Coronary artery (tissue), 2 donors: ENCODE measurements at regions not wholly inside any gene's neighbourhood (a gene's known extent, or its start where the extent isn't known, plus 50 kb on each side); places are given as distances from the start of the nearest gene placed in this dataset.

Source experiments
- DNase-seq: peaks from one replicate; pipeline ENCODE4 v3.0.0-alpha.2; 2017; ENCODE audit warnings: low spot score
- H3K27ac ChIP-seq, 2 donors: fragments of 200-600 bp; sonication (generic); one replicate each; pipeline ENCODE4 v1.5.1; 2016 to 2019
- H3K4me3 ChIP-seq: fragments of 200-600 bp; sonication (generic); 2 replicates; pipeline ENCODE4 v1.5.1; 2016; ENCODE audit warnings: mild to moderate bottlenecking, moderate library complexity
- TF ChIP-seq, protein P1 (sequence below): fragments of 200-600 bp; sonication (generic); IDR thresholded peaks from one replicate; pipeline ENCODE4 v1.5.1; 2019; ENCODE audit warnings: antibody characterized with exemption

DNA sequence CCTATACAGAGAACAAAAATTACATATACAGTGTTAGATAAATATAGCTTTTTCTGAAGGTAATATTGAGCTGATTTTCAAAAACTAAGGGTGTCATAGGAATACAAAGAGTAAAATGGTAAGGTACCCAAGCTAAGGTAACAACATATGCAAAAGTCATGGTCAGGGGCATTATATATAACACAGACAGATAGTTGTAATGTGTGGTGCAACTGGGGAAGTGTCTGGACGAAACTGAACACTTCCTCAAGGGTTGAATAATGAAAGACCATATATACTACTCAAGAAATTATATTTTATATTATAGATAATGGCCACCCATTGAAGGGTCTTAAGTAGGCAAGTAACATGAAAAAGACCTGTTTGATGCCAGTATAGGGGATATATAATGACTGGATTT, 262.1 kb upstream of the CXXC4 start:
- Histone ChIP-seq H3K27ac (no peak overlapping the region), H3K4me3 (no peak overlapping the region)
- no peak for DNase-seq
- TF ChIP-seq, protein P1, sequence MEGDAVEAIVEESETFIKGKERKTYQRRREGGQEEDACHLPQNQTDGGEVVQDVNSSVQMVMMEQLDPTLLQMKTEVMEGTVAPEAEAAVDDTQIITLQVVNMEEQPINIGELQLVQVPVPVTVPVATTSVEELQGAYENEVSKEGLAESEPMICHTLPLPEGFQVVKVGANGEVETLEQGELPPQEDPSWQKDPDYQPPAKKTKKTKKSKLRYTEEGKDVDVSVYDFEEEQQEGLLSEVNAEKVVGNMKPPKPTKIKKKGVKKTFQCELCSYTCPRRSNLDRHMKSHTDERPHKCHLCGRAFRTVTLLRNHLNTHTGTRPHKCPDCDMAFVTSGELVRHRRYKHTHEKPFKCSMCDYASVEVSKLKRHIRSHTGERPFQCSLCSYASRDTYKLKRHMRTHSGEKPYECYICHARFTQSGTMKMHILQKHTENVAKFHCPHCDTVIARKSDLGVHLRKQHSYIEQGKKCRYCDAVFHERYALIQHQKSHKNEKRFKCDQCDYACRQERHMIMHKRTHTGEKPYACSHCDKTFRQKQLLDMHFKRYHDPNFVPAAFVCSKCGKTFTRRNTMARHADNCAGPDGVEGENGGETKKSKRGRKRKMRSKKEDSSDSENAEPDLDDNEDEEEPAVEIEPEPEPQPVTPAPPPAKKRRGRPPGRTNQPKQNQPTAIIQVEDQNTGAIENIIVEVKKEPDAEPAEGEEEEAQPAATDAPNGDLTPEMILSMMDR, result no peak

DNA sequence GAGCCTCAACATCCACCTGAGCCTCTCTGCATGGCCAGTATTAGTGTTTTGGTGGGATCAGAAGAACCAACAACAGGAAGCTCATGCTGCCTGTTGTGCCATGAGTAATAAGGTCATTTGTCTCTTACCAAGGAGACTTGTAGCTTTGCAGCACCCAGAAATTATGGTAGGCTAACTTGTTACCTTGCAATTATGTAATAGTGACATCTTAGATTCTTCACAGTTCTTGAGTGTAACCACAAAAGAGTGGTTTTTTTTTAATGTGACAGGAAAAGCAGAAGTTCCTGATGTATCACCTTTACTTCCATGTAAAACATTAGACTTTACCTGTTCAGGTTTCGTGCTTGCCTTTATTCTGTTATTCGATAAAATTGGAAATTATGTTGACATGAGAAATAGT, 263.9 kb upstream of the CXXC4 start:
- no peak for DNase-seq
- no peak overlapping the region for H3K4me3 ChIP-seq
- no peak overlapping the region for H3K27ac ChIP-seq
- TF ChIP-seq, protein P1, result no peak

DNA sequence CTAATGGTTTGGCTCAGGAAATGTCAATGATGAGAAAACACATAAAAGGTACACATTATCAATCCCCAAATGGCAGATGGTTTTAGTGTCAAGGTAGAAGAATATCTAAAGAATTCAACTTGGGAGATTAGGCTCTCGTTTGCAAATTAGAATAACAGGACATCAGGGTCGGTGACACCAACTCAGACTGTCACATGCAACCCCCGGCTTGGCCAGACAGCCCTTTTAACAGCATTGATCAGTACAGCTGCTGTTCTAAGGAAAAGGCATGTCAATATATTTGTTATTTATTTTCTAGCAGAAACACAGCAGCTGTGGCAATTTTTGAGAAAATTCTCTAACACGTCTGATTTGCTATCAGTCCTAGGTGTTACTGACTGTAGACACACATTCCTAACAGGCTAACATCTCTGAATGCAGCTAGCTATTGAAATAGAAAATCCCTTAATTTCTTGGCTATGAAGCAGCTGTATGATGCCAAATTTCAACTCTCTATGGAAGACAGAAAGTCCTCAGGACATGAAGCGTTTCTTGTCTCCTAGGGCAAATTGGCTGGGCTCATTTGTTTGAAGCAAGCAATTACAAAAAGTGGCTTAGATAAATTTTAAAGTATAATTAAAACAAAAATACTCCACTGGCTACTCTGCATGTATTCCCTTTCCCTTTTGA, 269.0 kb upstream of the CXXC4 start:
- DNase-seq, result no peak
- TF ChIP-seq, protein P1, result no peak
- Histone ChIP-seq H3K4me3 (no peak overlapping the region), H3K27ac (no peak overlapping the region)

DNA sequence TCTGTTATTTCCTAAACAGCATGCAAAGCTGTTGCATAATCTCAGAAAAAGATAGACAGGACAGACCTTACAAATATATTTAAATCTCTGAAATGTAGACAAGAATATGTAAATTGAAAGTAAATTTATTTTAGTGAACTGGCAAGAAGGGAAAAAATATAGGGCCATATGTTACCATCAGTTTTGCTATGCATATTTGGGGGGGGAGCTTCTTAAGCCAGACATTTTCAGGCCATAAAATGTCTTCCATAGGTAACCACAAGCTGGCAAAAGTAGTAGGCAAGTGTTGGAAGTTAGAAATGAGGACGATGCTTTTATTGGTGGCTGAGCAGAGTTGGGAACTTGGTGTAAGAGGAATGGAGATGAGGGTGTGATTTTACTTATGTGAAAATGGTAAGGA, 272.0 kb upstream of the CXXC4 start:
- no peak for DNase-seq
- TF ChIP-seq, protein P1, result no peak
- Histone ChIP-seq H3K27ac (no peak overlapping the region), H3K4me3 (no peak overlapping the region)

DNA sequence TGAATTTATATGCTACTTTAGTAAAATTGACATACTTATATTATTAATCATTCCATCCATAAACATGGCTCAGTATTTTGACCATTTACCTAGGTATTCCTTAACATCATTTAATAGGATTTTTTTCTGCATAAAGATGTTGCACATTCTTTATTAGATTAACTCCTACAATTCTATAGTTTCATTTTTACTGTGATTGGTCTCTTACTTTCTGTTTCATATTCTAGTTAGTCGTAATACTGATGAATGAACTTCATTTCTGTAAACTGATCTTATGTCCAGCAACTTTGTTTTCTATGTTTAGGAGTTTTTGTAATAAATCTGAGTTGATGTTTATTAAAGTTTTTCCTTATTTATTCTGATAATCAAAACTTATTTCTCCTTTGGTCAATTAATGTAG, 278.2 kb upstream of the CXXC4 start:
- Histone ChIP-seq H3K4me3 (no peak overlapping the region), H3K27ac (no peak overlapping the region)
- TF ChIP-seq, protein P1, result no peak
- DNase-seq, result no peak

DNA sequence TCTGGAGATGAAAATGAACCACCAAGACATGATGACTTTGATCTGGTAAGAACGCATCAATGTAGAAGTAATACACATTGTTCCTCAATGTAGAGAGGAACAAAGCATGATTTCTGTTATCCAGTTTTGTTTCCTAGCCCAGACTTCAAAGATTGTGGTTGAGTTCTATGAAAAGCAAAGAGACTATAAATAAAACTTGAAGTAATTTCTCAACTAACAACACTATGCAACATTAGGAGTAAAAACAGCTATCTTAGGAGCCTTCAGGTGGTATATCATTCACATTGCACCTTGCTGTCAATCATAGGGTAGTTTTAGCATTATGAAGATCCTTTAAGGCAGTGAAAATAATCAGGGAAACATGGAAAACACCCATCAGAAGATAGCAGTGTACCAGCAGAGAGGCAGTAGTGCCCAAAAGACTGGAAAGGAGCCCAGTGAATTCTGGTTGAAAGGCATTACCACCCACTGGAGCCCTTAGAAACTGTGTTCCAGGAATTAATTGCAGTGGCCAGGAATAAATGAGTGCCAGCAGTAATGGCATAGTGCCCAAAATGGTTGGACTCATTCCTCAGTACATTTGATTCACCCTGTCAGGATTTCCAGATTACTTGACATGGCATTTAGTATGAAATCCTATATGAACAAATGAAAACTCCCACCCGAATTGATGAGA, 300.7 kb upstream of the CXXC4 start:
- Histone ChIP-seq H3K4me3 (no peak overlapping the region), H3K27ac (no peak overlapping the region)
- TF ChIP-seq, protein P1, result no peak
- DNase-seq, result no peak

DNA sequence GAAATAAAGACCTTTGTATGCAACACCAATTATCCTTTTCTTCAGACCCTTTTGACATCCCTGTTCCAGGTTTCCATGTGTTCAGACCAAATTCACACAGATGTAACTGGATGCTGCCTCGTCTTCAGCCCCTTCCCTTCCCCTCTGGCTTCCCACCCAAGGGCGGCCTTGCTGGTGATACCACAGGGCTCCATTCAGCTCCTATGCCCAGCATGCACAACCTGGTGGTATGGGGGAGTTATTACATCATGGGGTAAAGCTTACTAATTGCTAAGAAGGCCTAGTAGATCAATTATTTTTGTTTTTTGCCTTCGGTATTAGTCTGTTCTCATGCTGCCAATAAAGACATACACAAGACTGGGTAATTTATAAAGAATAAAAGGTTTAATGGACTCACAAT, 317.0 kb upstream of the CXXC4 start:
- TF ChIP-seq, protein P1, result no peak

More for the DNA sequence above, 317.0 kb upstream of the CXXC4 start:
- H3K4me3 ChIP-seq, result no peak overlapping the region
- DNase-seq, result no peak
- H3K27ac ChIP-seq, result no peak overlapping the region
